ENCODE measurements at regions not wholly inside any gene's neighbourhood (a gene's known extent, or its start where the extent isn't known, plus 50 kb on each side); places are given as distances from the start of the nearest gene placed in this dataset.

- no peak for FAIRE-seq
- Histone ChIP-seq H3K4me3 (ENCODE audit: low read length in 3 of 3) (no peak overlapping the region), H3K9ac (ENCODE audit: low read length in 3 of 3) (no peak overlapping the region), H3K4me1 (ENCODE audit: control insufficient read depth in 2 of 3, insufficient read depth in 2 of 3, low read depth in 1 of 3, low read length in 3 of 3) (no peaks in the 10 kb centered on the region), H3K27ac (ENCODE audit: low read depth in 2 of 2, low read length in 2 of 2) (no peak overlapping the region), H3K27me3 (ENCODE audit: control insufficient read depth, insufficient read depth, low read length) (no peaks in the 10 kb centered on the region), H3K9me3 (ENCODE audit: control insufficient read depth in 2 of 3, insufficient read depth in 1 of 3, low read length in 3 of 3) (no peaks in the 10 kb centered on the region), H3K36me3 (ENCODE audit: control insufficient read depth in 2 of 3, insufficient read depth in 3 of 3, low read length in 3 of 3) (no peaks in the 10 kb centered on the region)
- intact Hi-C loops (cut with DNase I), result no loop called here
- DNase-seq, result no peak
- TF ChIP-seq CTCF (IDR thresholded peaks at IDR 0.05; ENCODE audit: borderline replicate concordance, extremely low read depth, insufficient read depth), result no peak
Observed at GRCh38 chr1:101295209-101295608, 58.4 kb downstream of the S1PR1 start.

- no peak for TF ChIP-seq CTCF (IDR thresholded peaks at IDR 0.05; ENCODE audit: borderline replicate concordance, extremely low read depth, insufficient read depth)
- Histone ChIP-seq H3K9ac (ENCODE audit: low read length in 3 of 3) (no peak overlapping the region), H3K9me3 (ENCODE audit: control insufficient read depth in 2 of 3, insufficient read depth in 1 of 3, low read length in 3 of 3) (no peaks in the 10 kb centered on the region), H3K4me1 (ENCODE audit: control insufficient read depth in 2 of 3, insufficient read depth in 2 of 3, low read depth in 1 of 3, low read length in 3 of 3) (no peaks in the 10 kb centered on the region), H3K27ac (ENCODE audit: low read depth in 2 of 2, low read length in 2 of 2) (no peak overlapping the region), H3K27me3 (ENCODE audit: control insufficient read depth, insufficient read depth, low read length) (no peaks in the 10 kb centered on the region), H3K36me3 (ENCODE audit: control insufficient read depth in 2 of 3, insufficient read depth in 3 of 3, low read length in 3 of 3) (no peaks in the 10 kb centered on the region), H3K4me3 (ENCODE audit: low read length in 3 of 3) (no peak overlapping the region)
- intact Hi-C loops (cut with DNase I), result no loop called here
- DNase-seq, result no peak
- FAIRE-seq, result no peak
Observed at GRCh38 chr1:101298663-101299062, 61.8 kb downstream of the S1PR1 start.

DNA sequence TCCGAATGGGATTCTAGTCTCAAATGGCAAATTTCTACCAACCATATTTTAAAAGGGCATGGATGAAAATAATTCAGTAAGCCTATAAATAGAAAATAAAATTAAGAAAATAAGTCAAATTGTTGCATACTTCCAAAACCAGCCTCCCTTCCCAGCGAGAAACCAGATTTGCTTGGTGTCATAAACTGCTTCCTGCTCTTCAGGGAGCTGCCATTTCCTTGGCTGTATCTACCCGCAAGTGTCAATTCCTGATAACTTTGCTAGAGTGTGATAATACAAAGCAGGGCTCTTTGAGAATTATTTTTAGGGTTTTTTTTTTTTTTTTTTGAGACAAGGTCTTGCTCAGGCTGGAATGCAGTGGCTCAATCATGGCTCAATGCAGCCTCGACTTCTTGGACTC is 62.3 kb downstream of the S1PR1 start:
- no peak for FAIRE-seq
- Histone ChIP-seq H3K4me1 (ENCODE audit: control insufficient read depth in 2 of 3, insufficient read depth in 2 of 3, low read depth in 1 of 3, low read length in 3 of 3) (no peaks in the 10 kb centered on the region), H3K4me3 (ENCODE audit: low read length in 3 of 3) (no peak overlapping the region), H3K36me3 (ENCODE audit: control insufficient read depth in 2 of 3, insufficient read depth in 3 of 3, low read length in 3 of 3) (no peaks in the 10 kb centered on the region), H3K27ac (ENCODE audit: low read depth in 2 of 2, low read length in 2 of 2) (no peak overlapping the region), H3K27me3 (ENCODE audit: control insufficient read depth, insufficient read depth, low read length) (no peaks in the 10 kb centered on the region), H3K9me3 (ENCODE audit: control insufficient read depth in 2 of 3, insufficient read depth in 1 of 3, low read length in 3 of 3) (no peaks in the 10 kb centered on the region), H3K9ac (ENCODE audit: low read length in 3 of 3) (no peak overlapping the region)
- DNase-seq, result no peak
- TF ChIP-seq CTCF (IDR thresholded peaks at IDR 0.05; ENCODE audit: borderline replicate concordance, extremely low read depth, insufficient read depth), result no peak
- intact Hi-C loops (cut with DNase I), result no loop called here

GRCh38 chr1:101299710-101300109 is 62.9 kb downstream of the S1PR1 start:
- FAIRE-seq (no peak), DNase-seq (no peak)
- Histone ChIP-seq H3K27me3 (ENCODE audit: control insufficient read depth, insufficient read depth, low read length) (no peaks in the 10 kb centered on the region), H3K4me1 (ENCODE audit: control insufficient read depth in 2 of 3, insufficient read depth in 2 of 3, low read depth in 1 of 3, low read length in 3 of 3) (no peaks in the 10 kb centered on the region), H3K27ac (ENCODE audit: low read depth in 2 of 2, low read length in 2 of 2) (no peak overlapping the region), H3K4me3 (ENCODE audit: low read length in 3 of 3) (no peak overlapping the region), H3K9ac (ENCODE audit: low read length in 3 of 3) (no peak overlapping the region), H3K36me3 (ENCODE audit: control insufficient read depth in 2 of 3, insufficient read depth in 3 of 3, low read length in 3 of 3) (no peaks in the 10 kb centered on the region), H3K9me3 (ENCODE audit: control insufficient read depth in 2 of 3, insufficient read depth in 1 of 3, low read length in 3 of 3) (no peaks in the 10 kb centered on the region)
- intact Hi-C loops (cut with DNase I), result no loop called here
- TF ChIP-seq CTCF (IDR thresholded peaks at IDR 0.05; ENCODE audit: borderline replicate concordance, extremely low read depth, insufficient read depth), result no peak
